PC-3 (cell line): ENCODE measurements at regions not wholly inside any gene's neighbourhood (a gene's known extent, or its start where the extent isn't known, plus 50 kb on each side); places are given as distances from the start of the nearest gene placed in this dataset.

Experiments used
- ATAC-seq: fragments of 200-7000 bp; cut with Tn5 transposase; 2 replicates; pipeline ENCODE4 v1.9.1; 2020; ENCODE audit warnings: mild to moderate bottlenecking, moderate library complexity
- BruUV-seq: library from RNA; stranded (reverse); fragments of 400-500 nt; replicated peaks from 2 replicates; lab custom pipeline; 2021; lab: Mats Ljungman, UMichigan
- CTCF ChIA-PET: fragments of 300-600 bp; sonication (Branson Sonifier 250); formaldehyde crosslinking; loops from one replicate; lab custom pipeline; 2022; ENCODE audit warnings: antibody characterized with exemption; lab: Charles Lee
- POLR2A ChIA-PET: fragments of 300-600 bp; sonication (Branson Sonifier 250); formaldehyde crosslinking; loops from one replicate; lab custom pipeline; 2022; ENCODE audit warnings: antibody characterized with exemption; ENCODE audit not compliant: unreplicated experiment; lab: Charles Lee
- DNase-seq: peaks from one replicate; pipeline ENCODE4 v3.0.0-alpha.2; 2015
- H2AFZ ChIP-seq: fragments of 300-600 bp; sonication (generic); 2 replicates; pipeline ENCODE4 v1.6.0; 2016; ENCODE audit warnings: antibody characterized with exemption, low read length
- H3F3A ChIP-seq: fragments of 300-600 bp; sonication (generic); one replicate; pipeline ENCODE4 v1.6.0; 2017; ENCODE audit warnings: antibody characterized with exemption, low read length, control low read depth, mild to moderate bottlenecking; ENCODE audit not compliant: unreplicated experiment
- H3K27ac ChIP-seq: fragments of 300-600 bp; sonication (generic); 2 replicates; pipeline ENCODE4 v1.5.1; 2016; ENCODE audit warnings: mild to moderate bottlenecking, low read length
- H3K27me3 ChIP-seq: fragments of 300-600 bp; sonication (generic); 2 replicates; pipeline ENCODE4 v1.6.1; 2016; ENCODE audit warnings: low read length, mixed read lengths
- H3K36me3 ChIP-seq: fragments of 300-600 bp; sonication (generic); 2 replicates; pipeline ENCODE4 v1.6.1; 2016; ENCODE audit warnings: low read depth, mixed run types, low read length, mixed read lengths
- H3K4me1 ChIP-seq: fragments of 300-600 bp; sonication (generic); 2 replicates; pipeline ENCODE4 v1.5.1; 2016; ENCODE audit warnings: low read length; ENCODE audit not compliant: insufficient read depth
- H3K4me2 ChIP-seq: fragments of 300-600 bp; sonication (generic); 2 replicates; pipeline ENCODE4 v1.6.0; 2016; ENCODE audit warnings: low read length
- H3K4me3 ChIP-seq: fragments of 300-600 bp; sonication (generic); 2 replicates; pipeline ENCODE4 v1.5.1; 2016; ENCODE audit warnings: mild to moderate bottlenecking, low read length, mixed read lengths
- H3K79me2 ChIP-seq: fragments of 300-600 bp; sonication (generic); 2 replicates; pipeline ENCODE4 v1.6.1; 2017; ENCODE audit warnings: low read length, mixed read lengths
- H3K9ac ChIP-seq: fragments of 300-600 bp; sonication (generic); 2 replicates; pipeline ENCODE4 v1.6.0; 2016; ENCODE audit warnings: mild to moderate bottlenecking, low read length
- H3K9me2 ChIP-seq: fragments of 300-600 bp; sonication (generic); replicated peaks from 2 replicates; pipeline ENCODE4 v1.6.1; 2016; ENCODE audit warnings: mixed run types, low read length, mixed read lengths
- H3K9me3 ChIP-seq: fragments of 300-600 bp; sonication (generic); 2 replicates; pipeline ENCODE4 v1.6.1; 2016; ENCODE audit warnings: low read length, mixed read lengths
- H4K20me1 ChIP-seq: fragments of 300-600 bp; sonication (generic); 2 replicates; pipeline ENCODE4 v1.6.1; 2016; ENCODE audit warnings: low read length, mixed read lengths
- EZH2 ChIP-seq: fragments of 300-600 bp; sonication (generic); IDR thresholded peaks from one replicate; pipeline ENCODE4 v1.6.1; 2017; ENCODE audit warnings: antibody characterized with exemption, mild to moderate bottlenecking, low read length; ENCODE audit not compliant: unreplicated experiment
- EZH2phosphoT487 ChIP-seq: fragments of 300-600 bp; sonication (generic); IDR thresholded peaks from 2 replicates; pipeline ENCODE4 v1.6.1; 2018; ENCODE audit warnings: mild to moderate bottlenecking, antibody characterized with exemption, low read length, borderline replicate concordance
- intact Hi-C: fragments of 100-400 bp; cut with micrococcal nuclease; formaldehyde crosslinking; loops from 2 replicates; pipeline ENCODE4 v1.9.0; 2023
- TF ChIP-seq, protein P1 (sequence below): fragments of 300-600 bp; sonication (generic); conservative IDR thresholded peaks from 2 replicates; pipeline ENCODE4 v1.5.1; 2017; ENCODE audit warnings: antibody characterized with exemption, low read depth, mild to moderate bottlenecking, low read length

DNA sequence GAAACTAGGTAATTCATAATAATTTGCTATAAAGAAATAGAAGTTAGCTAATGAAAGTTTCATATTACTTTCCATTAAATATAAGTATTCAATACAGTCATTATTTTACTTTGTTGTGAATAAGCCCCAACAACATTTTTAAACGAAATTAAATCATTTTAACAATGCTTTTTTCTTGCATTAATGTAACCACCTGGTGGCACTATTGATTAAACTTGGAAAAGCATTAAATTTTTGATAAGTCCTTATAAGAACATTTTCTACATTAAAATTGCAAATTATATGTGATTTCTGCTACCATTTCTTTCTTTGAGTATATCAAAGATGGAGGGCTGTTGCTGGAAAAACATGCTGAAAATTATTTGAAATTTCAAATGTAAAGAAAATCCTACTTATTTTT, 918.8 kb upstream of the TMPRSS15 start:
- H3K4me2 ChIP-seq: 0 out of 2 replicates have a peak overlapping the region, but pooled peaks have one; percentile 27
- no peaks in the 10 kb centered on the region for H3K79me2 ChIP-seq
- H3F3A ChIP-seq: no peaks in the 10 kb centered on the region
- H3K27ac ChIP-seq: no peak overlapping the region
- intact Hi-C loops: no loop called here
- no peak overlapping the region for H3K4me3 ChIP-seq
- H3K9me2 ChIP-seq: no peaks in the 10 kb centered on the region
- DNase-seq (peak; percentile 35), ATAC-seq (no peak)
- H3K36me3 ChIP-seq: no peaks in the 10 kb centered on the region
- no peaks in the 10 kb centered on the region for H3K27me3 ChIP-seq
- no peak overlapping the region for H3K9ac ChIP-seq
- H2AFZ ChIP-seq: no peak overlapping the region
- TF ChIP-seq EZH2: no peak
- TF ChIP-seq, protein P1, sequence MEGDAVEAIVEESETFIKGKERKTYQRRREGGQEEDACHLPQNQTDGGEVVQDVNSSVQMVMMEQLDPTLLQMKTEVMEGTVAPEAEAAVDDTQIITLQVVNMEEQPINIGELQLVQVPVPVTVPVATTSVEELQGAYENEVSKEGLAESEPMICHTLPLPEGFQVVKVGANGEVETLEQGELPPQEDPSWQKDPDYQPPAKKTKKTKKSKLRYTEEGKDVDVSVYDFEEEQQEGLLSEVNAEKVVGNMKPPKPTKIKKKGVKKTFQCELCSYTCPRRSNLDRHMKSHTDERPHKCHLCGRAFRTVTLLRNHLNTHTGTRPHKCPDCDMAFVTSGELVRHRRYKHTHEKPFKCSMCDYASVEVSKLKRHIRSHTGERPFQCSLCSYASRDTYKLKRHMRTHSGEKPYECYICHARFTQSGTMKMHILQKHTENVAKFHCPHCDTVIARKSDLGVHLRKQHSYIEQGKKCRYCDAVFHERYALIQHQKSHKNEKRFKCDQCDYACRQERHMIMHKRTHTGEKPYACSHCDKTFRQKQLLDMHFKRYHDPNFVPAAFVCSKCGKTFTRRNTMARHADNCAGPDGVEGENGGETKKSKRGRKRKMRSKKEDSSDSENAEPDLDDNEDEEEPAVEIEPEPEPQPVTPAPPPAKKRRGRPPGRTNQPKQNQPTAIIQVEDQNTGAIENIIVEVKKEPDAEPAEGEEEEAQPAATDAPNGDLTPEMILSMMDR: peak; percentile 59
- no peak for TF ChIP-seq EZH2phosphoT487
- ChIA-PET CTCF (interaction anchor here (0.7 kb wide), 1 partner anchor 28 kb away, joined by 5 read pairs; no protein-coding TSS in a partner anchor), POLR2A (no interaction called here)
- no peaks in the 10 kb centered on the region for H4K20me1 ChIP-seq
- no peaks in the 10 kb centered on the region for H3K9me3 ChIP-seq
- BruUV-seq: no TSS peak
- no peaks in the 10 kb centered on the region for H3K4me1 ChIP-seq

DNA sequence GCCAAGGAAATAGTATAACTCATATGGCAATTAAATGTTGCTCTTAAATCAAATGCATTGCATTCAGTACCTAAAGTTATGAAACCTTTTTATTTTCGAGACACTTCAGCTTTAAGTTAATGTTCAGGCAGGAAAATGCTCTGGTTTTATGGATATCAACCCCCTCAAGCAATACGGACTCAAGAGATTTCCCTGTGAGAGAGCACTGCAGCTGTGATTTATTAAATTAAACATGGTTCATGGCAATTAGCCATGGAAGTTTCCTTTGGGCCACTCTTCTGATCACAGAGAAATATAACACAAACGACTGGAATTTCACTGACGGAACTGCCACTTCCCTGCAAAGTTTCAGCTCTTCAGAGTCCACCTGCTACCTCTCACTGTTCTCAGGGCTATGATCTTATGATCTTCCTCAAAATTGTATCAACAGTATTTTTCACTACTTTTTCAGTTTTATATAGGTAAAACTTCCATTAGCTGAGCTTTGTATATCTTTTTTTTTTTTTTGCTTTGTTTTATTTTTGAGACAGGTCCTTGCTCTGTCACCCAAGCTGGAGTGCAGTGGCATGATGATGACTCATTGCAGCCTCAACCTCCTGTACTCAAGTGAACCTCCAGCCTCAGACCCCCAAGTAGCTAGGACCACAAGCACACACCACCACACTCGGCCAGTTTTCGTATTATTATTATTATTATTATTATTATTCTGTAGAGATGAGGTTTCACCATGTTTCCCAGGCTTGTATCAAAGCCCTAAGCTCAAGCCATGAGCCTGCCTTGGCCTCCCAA, 923.1 kb upstream of the TMPRSS15 start:
- no peaks in the 10 kb centered on the region for H3K4me1 ChIP-seq
- no peaks in the 10 kb centered on the region for H3K27me3 ChIP-seq
- no peaks in the 10 kb centered on the region for H4K20me1 ChIP-seq
- H3K27ac ChIP-seq: no peak overlapping the region
- DNase-seq (no peak), ATAC-seq (no peak)
- H3K4me3 ChIP-seq: no peak overlapping the region
- TF ChIP-seq EZH2phosphoT487: no peak
- TF ChIP-seq, protein P1: no peak
- no peak for TF ChIP-seq EZH2
- H3K79me2 ChIP-seq: no peaks in the 10 kb centered on the region
- ChIA-PET CTCF (no interaction called here), POLR2A (no interaction called here)
- BruUV-seq: no TSS peak
- H3K36me3 ChIP-seq: no peaks in the 10 kb centered on the region
- H3F3A ChIP-seq: no peaks in the 10 kb centered on the region
- H3K9ac ChIP-seq: no peak overlapping the region
- no peaks in the 10 kb centered on the region for H3K9me3 ChIP-seq
- no peak overlapping the region for H2AFZ ChIP-seq
- no peak overlapping the region for H3K4me2 ChIP-seq
- no peaks in the 10 kb centered on the region for H3K9me2 ChIP-seq
- intact Hi-C loops: no loop called here

DNA sequence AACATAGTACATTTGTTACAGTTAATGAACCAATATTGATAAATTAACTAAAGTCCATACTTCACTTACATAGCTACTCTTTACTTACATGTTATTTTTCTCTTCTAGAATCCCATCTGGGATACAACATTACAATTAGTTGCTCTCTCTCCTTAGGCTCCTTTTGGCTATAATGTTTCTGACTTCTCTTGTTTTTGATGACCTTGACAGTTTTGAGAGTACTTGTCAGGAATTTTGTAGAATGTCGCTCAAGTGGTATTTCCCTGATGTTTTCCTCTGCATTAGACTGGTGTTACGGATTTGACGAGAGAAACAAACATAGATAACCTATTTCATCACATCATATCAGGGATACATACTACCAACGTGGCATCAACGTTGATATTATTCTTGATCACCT, 925.4 kb upstream of the TMPRSS15 start:
- TF ChIP-seq, protein P1: no peak
- TF ChIP-seq EZH2 (no peak), EZH2phosphoT487 (no peak)
- H3K9ac ChIP-seq: no peak overlapping the region
- H2AFZ ChIP-seq: no peak overlapping the region
- no peak overlapping the region for H3K4me3 ChIP-seq
- no peaks in the 10 kb centered on the region for H4K20me1 ChIP-seq
- ChIA-PET POLR2A (no interaction called here), CTCF (no interaction called here)
- no peaks in the 10 kb centered on the region for H3K79me2 ChIP-seq
- H3K36me3 ChIP-seq: no peaks in the 10 kb centered on the region
- H3K27me3 ChIP-seq: no peaks in the 10 kb centered on the region
- DNase-seq (no peak), ATAC-seq (no peak)
- H3K27ac ChIP-seq: no peak overlapping the region
- no peaks in the 10 kb centered on the region for H3K9me3 ChIP-seq
- intact Hi-C loops: no loop called here
- no peak overlapping the region for H3K4me2 ChIP-seq
- no peaks in the 10 kb centered on the region for H3K4me1 ChIP-seq
- no peaks in the 10 kb centered on the region for H3F3A ChIP-seq
- BruUV-seq: no TSS peak
- no peaks in the 10 kb centered on the region for H3K9me2 ChIP-seq
